ENCODE measurements at regions not wholly inside any gene's neighbourhood (a gene's known extent, or its start where the extent isn't known, plus 50 kb on each side); places are given as distances from the start of the nearest gene placed in this dataset.

- TF ChIP-seq, protein P1, sequence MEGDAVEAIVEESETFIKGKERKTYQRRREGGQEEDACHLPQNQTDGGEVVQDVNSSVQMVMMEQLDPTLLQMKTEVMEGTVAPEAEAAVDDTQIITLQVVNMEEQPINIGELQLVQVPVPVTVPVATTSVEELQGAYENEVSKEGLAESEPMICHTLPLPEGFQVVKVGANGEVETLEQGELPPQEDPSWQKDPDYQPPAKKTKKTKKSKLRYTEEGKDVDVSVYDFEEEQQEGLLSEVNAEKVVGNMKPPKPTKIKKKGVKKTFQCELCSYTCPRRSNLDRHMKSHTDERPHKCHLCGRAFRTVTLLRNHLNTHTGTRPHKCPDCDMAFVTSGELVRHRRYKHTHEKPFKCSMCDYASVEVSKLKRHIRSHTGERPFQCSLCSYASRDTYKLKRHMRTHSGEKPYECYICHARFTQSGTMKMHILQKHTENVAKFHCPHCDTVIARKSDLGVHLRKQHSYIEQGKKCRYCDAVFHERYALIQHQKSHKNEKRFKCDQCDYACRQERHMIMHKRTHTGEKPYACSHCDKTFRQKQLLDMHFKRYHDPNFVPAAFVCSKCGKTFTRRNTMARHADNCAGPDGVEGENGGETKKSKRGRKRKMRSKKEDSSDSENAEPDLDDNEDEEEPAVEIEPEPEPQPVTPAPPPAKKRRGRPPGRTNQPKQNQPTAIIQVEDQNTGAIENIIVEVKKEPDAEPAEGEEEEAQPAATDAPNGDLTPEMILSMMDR (IDR thresholded peaks at IDR 0.05) = no peak
- no peak for TF ChIP-seq POLR2A (IDR thresholded peaks at IDR 0.05)
These were observed 206.2 kb upstream of the SGK1 start for GRCh38 chr6:134523903-134524650.
